Peyer's patch (tissue), 4 donors: ENCODE measurements at regions not wholly inside any gene's neighbourhood (a gene's known extent, or its start where the extent isn't known, plus 50 kb on each side); places are given as distances from the start of the nearest gene placed in this dataset.

Experiments used
- DNase-seq, 3 donors: peaks; one replicate each; pipeline ENCODE4 v3.0.0-alpha.2; 2017 to 2019
- H3K27ac ChIP-seq, 4 donors: fragments of 200-600 bp; sonication (generic); one replicate each; pipeline ENCODE4 v1.5.1; 2016 to 2019
- H3K27me3 ChIP-seq, 2 donors: fragments of 200-600 bp; sonication (generic); one replicate each; pipeline ENCODE4 v1.5.1; 2019
- H3K36me3 ChIP-seq, 3 donors: fragments of 200-600 bp; sonication (generic); one replicate each; pipeline ENCODE4 v1.5.1; 2016 to 2019
- H3K4me1 ChIP-seq, 4 donors: fragments of 200-600 bp; sonication (generic); one replicate each; pipeline ENCODE4 v1.5.1; 2016 to 2019
- H3K4me3 ChIP-seq, 4 donors: fragments of 200-600 bp; sonication (generic); 1 replicate in 3 of 4; 2 replicates in 1 of 4; pipeline ENCODE4 v1.5.1; 2016 to 2019; ENCODE audit warnings: mild to moderate bottlenecking in 1 of 4
- H3K9me3 ChIP-seq, 4 donors: fragments of 200-600 bp; sonication (generic); one replicate each; pipeline ENCODE4 v1.5.1; 2016 to 2019; ENCODE audit warnings: mild to moderate bottlenecking in 1 of 4
- POLR2A ChIP-seq, 2 donors: fragments of 450-650 bp; IDR thresholded peaks; one replicate each; pipeline ENCODE4 v1.5.1; 2017; ENCODE audit warnings: antibody characterized with exemption in 2 of 2, mild to moderate bottlenecking in 2 of 2, moderate library complexity in 2 of 2
- TF ChIP-seq, protein P1 (sequence below), 6 experiments: fragments of 450-650 bp in 4 of 6; fragments of 200-600 bp in 2 of 6; sonication (generic) in 1 of 6; IDR thresholded peaks; one replicate each; pipeline ENCODE4 v1.5.1; 2017 to 2019; ENCODE audit warnings: antibody characterized with exemption in 6 of 6, mild to moderate bottlenecking in 3 of 6, moderate library complexity in 1 of 6

DNA sequence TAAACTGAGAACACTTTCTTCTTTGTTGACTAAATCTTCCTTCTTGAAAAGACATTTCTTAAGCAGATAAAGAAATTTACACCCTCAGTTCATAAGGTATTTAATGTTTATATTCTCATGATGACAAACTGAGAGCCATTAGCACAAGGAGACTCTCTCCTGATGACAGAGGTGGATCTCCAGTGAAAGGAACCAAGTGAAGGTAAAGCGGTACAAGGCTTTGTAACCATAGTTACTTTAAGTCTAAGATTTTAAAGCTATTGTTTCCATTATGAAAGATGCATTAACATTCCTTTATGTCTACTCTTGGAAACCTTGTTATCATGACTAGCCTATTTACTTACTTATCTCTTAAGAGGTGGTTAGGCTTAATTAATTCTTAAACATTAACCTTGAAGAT lies 737.1 kb downstream of the MECOM start:
- H3K27me3 ChIP-seq: no peaks in the 10 kb centered on the region
- TF ChIP-seq, protein P1, sequence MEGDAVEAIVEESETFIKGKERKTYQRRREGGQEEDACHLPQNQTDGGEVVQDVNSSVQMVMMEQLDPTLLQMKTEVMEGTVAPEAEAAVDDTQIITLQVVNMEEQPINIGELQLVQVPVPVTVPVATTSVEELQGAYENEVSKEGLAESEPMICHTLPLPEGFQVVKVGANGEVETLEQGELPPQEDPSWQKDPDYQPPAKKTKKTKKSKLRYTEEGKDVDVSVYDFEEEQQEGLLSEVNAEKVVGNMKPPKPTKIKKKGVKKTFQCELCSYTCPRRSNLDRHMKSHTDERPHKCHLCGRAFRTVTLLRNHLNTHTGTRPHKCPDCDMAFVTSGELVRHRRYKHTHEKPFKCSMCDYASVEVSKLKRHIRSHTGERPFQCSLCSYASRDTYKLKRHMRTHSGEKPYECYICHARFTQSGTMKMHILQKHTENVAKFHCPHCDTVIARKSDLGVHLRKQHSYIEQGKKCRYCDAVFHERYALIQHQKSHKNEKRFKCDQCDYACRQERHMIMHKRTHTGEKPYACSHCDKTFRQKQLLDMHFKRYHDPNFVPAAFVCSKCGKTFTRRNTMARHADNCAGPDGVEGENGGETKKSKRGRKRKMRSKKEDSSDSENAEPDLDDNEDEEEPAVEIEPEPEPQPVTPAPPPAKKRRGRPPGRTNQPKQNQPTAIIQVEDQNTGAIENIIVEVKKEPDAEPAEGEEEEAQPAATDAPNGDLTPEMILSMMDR (IDR thresholded peaks at IDR 0.05): no peak
- TF ChIP-seq POLR2A (IDR thresholded peaks at IDR 0.05): no peak
- H3K36me3 ChIP-seq: no peaks in the 10 kb centered on the region
- H3K4me1 ChIP-seq: no peaks in the 10 kb centered on the region
- no peak overlapping the region for H3K4me3 ChIP-seq
- no peak for DNase-seq
- no peak overlapping the region for H3K27ac ChIP-seq
- H3K9me3 ChIP-seq: no peaks in the 10 kb centered on the region

DNA sequence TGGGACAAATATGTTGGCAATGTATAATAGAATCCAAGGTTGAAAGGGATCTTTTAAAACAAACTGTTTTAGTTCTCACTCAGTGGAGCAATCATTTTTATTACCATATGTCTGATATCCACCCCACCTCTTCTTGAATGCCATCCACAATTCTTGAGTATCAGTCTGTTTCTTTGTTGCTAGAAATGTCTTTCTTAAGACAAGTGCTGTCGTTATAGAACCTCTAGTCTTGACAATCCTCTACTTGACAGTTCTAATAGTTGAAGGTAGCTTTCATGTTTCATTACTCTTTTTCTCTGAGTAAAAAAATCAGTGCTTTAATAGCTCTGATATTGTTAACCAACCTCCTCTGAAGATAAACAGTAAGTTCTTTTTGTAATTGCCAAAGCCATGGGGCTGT lies 737.9 kb downstream of the MECOM start:
- Histone ChIP-seq H3K36me3 (no peaks in the 10 kb centered on the region), H3K9me3 (no peaks in the 10 kb centered on the region), H3K27me3 (no peaks in the 10 kb centered on the region), H3K4me1 (no peaks in the 10 kb centered on the region), H3K27ac (no peak overlapping the region), H3K4me3 (no peak overlapping the region)
- DNase-seq: no peak
- TF ChIP-seq, protein P1 (IDR thresholded peaks at IDR 0.05): no peak
- TF ChIP-seq POLR2A (IDR thresholded peaks at IDR 0.05): no peak

DNA sequence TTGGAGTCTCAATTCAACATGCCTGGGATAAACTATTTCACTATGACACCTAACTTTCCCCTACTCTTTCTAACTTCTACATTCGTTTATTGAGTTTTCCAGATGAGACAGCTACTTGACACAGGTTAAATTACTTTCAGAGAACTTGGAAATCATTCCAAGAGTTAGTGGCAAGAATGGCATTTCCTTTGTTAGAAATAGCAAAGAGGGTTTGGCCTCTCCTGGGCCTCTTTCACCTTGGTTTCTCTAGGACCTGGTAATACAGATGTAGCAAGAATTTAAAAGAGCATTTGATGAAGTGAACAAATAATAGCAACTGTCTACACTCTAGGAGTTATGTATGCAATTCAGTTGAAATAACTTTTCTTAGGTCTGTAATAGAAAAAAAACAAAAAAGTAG lies 748.9 kb downstream of the MECOM start:
- DNase-seq: no peak
- Histone ChIP-seq H3K9me3 (no peaks in the 10 kb centered on the region), H3K4me1 (no peaks in the 10 kb centered on the region), H3K4me3 (no peak overlapping the region), H3K36me3 (no peaks in the 10 kb centered on the region), H3K27me3 (no peaks in the 10 kb centered on the region), H3K27ac (no peak overlapping the region)
- no peak for TF ChIP-seq POLR2A (IDR thresholded peaks at IDR 0.05)
- TF ChIP-seq, protein P1 (IDR thresholded peaks at IDR 0.05): no peak

DNA sequence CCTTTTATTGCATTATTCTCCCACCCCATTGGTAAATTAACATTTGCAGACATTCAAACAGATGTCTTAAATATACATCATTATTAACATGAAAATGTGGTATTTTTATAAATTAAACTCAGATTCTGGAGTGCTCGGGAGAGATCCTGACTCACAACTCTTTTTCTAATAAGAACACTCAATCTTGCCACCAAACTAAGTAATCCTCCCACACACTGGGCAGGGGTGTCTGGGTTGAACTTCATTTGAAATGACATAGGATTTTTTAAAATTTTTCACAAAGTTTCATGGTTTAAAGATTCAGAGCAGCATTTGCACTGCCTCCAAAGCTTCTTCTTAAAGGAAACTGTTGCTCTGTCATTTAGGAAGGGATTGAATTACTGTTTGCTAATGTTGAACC lies 754.3 kb downstream of the MECOM start:
- no peaks in the 10 kb centered on the region for H3K27me3 ChIP-seq
- TF ChIP-seq, protein P1 (IDR thresholded peaks at IDR 0.05): no peak
- no peak for TF ChIP-seq POLR2A (IDR thresholded peaks at IDR 0.05)

DNA sequence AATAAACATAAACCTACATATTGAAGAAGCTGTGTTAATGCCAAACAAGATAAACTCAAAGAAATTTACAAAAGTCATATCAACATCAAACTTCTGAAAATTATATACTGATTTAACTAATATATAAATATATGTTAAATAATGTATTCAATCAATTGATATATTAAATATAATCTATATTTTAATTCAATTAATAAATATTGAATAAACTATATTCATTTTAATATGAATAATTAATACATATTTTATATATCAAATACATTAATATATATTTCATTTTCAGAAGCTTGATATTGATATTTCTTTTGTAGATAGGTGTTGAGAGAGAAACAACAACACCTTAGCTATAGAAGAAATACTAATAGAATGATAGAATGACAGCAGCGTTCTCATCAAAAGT lies 768.1 kb downstream of the MECOM start:
- Histone ChIP-seq H3K27me3 (no peaks in the 10 kb centered on the region), H3K4me1 (no peaks in the 10 kb centered on the region), H3K27ac (no peak overlapping the region), H3K4me3 (no peak overlapping the region), H3K9me3 (no peaks in the 10 kb centered on the region), H3K36me3 (no peaks in the 10 kb centered on the region)
- DNase-seq: no peak
- TF ChIP-seq, protein P1 (IDR thresholded peaks at IDR 0.05): no peak
- no peak for TF ChIP-seq POLR2A (IDR thresholded peaks at IDR 0.05)

More for the DNA sequence above, 754.3 kb downstream of the MECOM start:
- no peaks in the 10 kb centered on the region for H3K4me1 ChIP-seq
- no peak overlapping the region for H3K4me3 ChIP-seq
- no peaks in the 10 kb centered on the region for H3K9me3 ChIP-seq
- no peak overlapping the region for H3K27ac ChIP-seq
- no peaks in the 10 kb centered on the region for H3K36me3 ChIP-seq
- no peak for DNase-seq

DNA sequence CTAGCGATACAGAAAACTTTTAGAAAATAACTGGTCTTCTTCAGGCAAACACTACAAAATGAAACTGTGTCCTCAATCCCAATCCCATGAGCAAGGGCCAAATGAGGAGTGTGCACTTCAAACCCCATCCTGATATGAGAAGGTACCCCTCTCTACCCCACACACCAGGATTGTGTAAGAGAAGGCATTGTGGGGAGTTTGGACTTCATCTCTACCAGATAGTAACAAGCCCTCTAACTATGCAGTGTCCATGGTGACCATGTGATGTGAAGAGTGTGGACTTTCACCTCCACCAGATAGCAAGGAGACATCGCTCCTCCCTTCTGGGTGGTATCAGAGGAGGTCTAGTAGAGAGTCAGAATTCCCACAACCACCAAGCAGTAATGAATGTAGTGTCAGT lies 769.3 kb downstream of the MECOM start:
- Histone ChIP-seq H3K4me3 (no peak overlapping the region), H3K36me3 (no peaks in the 10 kb centered on the region), H3K4me1 (no peaks in the 10 kb centered on the region), H3K9me3 (no peaks in the 10 kb centered on the region), H3K27me3 (no peaks in the 10 kb centered on the region), H3K27ac (no peak overlapping the region)
- TF ChIP-seq POLR2A (IDR thresholded peaks at IDR 0.05): no peak
- no peak for DNase-seq
